ENCODE measurements at regions not wholly inside any gene's neighbourhood (a gene's known extent, or its start where the extent isn't known, plus 50 kb on each side); places are given as distances from the start of the nearest gene placed in this dataset.

DNA sequence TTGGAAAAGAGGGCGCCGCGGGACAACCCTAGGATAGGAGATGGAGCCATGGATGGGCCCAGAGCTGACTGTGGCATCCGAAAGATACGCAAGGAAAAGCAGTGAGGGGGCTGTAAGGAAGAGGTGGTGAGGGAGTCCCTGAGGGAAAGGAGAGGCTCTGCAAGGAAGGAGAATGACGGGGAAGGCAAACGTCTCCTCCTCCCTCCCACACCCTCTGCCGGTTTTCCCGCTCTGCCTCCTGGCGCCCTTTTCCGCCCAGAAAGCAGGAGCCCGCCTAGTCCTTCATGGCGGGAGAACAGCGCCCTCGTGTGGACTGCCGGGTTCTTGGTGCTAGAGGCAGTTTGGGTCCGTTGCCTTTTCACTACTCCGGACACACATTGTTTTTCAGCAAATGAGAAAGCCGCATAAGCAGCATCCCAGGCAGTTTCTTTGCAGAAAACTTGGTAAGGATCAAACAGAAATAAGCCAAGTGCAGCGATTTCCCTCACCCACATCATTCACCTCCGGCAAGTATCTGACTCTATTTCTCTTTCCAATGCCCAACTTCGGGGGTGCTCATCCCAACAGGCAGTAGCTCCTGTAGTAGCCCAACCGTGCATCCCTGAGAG lies 200.4 kb downstream of the INO80D start (continued):
- TF ChIP-seq, protein P1, sequence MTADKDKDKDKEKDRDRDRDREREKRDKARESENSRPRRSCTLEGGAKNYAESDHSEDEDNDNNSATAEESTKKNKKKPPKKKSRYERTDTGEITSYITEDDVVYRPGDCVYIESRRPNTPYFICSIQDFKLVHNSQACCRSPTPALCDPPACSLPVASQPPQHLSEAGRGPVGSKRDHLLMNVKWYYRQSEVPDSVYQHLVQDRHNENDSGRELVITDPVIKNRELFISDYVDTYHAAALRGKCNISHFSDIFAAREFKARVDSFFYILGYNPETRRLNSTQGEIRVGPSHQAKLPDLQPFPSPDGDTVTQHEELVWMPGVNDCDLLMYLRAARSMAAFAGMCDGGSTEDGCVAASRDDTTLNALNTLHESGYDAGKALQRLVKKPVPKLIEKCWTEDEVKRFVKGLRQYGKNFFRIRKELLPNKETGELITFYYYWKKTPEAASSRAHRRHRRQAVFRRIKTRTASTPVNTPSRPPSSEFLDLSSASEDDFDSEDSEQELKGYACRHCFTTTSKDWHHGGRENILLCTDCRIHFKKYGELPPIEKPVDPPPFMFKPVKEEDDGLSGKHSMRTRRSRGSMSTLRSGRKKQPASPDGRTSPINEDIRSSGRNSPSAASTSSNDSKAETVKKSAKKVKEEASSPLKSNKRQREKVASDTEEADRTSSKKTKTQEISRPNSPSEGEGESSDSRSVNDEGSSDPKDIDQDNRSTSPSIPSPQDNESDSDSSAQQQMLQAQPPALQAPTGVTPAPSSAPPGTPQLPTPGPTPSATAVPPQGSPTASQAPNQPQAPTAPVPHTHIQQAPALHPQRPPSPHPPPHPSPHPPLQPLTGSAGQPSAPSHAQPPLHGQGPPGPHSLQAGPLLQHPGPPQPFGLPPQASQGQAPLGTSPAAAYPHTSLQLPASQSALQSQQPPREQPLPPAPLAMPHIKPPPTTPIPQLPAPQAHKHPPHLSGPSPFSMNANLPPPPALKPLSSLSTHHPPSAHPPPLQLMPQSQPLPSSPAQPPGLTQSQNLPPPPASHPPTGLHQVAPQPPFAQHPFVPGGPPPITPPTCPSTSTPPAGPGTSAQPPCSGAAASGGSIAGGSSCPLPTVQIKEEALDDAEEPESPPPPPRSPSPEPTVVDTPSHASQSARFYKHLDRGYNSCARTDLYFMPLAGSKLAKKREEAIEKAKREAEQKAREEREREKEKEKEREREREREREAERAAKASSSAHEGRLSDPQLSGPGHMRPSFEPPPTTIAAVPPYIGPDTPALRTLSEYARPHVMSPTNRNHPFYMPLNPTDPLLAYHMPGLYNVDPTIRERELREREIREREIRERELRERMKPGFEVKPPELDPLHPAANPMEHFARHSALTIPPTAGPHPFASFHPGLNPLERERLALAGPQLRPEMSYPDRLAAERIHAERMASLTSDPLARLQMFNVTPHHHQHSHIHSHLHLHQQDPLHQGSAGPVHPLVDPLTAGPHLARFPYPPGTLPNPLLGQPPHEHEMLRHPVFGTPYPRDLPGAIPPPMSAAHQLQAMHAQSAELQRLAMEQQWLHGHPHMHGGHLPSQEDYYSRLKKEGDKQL (CRISPR knock-in tag; IDR thresholded peaks at IDR 0.05; ENCODE audit: low read depth), result no peak
- no peak for TF ChIP-seq SP1 (IDR thresholded peaks at IDR 0.05)
- TF ChIP-seq SP1 (CRISPR knock-in tag; IDR thresholded peaks at IDR 0.05), result no peak
- peak; percentile 65; the same call in 1 of the 2 replicates for TF ChIP-seq ZNF331 (CRISPR knock-in tag; IDR thresholded peaks at IDR 0.05)
- TF ChIP-seq ZC3H13 (CRISPR knock-in tag; IDR thresholded peaks at IDR 0.05), result no peak
- TF ChIP-seq POLR2AphosphoS2 (IDR thresholded peaks at IDR 0.05; ENCODE audit: low read depth, low read length), result no peak
- no peak for TF ChIP-seq ZC3H4 (CRISPR knock-in tag; IDR thresholded peaks at IDR 0.05; ENCODE audit: borderline replicate concordance)
- peak; percentile 19; the same call in 1 of the 2 replicates for TF ChIP-seq CSRNP1 (CRISPR knock-in tag; IDR thresholded peaks at IDR 0.05)
- no peak for TF ChIP-seq ZNF615 (CRISPR knock-in tag; IDR thresholded peaks at IDR 0.05; ENCODE audit: borderline replicate concordance)
- TF ChIP-seq, protein P2, sequence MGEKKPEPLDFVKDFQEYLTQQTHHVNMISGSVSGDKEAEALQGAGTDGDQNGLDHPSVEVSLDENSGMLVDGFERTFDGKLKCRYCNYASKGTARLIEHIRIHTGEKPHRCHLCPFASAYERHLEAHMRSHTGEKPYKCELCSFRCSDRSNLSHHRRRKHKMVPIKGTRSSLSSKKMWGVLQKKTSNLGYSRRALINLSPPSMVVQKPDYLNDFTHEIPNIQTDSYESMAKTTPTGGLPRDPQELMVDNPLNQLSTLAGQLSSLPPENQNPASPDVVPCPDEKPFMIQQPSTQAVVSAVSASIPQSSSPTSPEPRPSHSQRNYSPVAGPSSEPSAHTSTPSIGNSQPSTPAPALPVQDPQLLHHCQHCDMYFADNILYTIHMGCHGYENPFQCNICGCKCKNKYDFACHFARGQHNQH (CRISPR knock-in tag; IDR thresholded peaks at IDR 0.05), result no peak
- 0 out of 2 replicates have a peak, but pooled peaks have one; percentile 50 for TF ChIP-seq ZSCAN21 (CRISPR knock-in tag; IDR thresholded peaks at IDR 0.05; ENCODE audit: borderline replicate concordance)
- TF ChIP-seq, protein P3, sequence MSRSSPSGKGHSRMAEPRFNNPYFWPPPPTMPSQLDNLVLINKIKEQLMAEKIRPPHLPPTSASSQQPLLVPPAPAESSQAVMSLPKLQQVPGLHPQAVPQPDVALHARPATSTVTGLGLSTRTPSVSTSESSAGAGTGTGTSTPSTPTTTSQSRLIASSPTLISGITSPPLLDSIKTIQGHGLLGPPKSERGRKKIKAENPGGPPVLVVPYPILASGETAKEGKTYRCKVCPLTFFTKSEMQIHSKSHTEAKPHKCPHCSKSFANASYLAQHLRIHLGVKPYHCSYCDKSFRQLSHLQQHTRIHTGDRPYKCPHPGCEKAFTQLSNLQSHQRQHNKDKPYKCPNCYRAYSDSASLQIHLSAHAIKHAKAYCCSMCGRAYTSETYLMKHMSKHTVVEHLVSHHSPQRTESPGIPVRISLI (CRISPR knock-in tag; IDR thresholded peaks at IDR 0.05; ENCODE audit: borderline replicate concordance), result no peak
- no peak for TF ChIP-seq KAT8 (CRISPR knock-in tag; IDR thresholded peaks at IDR 0.05)
- TF ChIP-seq, protein P4, sequence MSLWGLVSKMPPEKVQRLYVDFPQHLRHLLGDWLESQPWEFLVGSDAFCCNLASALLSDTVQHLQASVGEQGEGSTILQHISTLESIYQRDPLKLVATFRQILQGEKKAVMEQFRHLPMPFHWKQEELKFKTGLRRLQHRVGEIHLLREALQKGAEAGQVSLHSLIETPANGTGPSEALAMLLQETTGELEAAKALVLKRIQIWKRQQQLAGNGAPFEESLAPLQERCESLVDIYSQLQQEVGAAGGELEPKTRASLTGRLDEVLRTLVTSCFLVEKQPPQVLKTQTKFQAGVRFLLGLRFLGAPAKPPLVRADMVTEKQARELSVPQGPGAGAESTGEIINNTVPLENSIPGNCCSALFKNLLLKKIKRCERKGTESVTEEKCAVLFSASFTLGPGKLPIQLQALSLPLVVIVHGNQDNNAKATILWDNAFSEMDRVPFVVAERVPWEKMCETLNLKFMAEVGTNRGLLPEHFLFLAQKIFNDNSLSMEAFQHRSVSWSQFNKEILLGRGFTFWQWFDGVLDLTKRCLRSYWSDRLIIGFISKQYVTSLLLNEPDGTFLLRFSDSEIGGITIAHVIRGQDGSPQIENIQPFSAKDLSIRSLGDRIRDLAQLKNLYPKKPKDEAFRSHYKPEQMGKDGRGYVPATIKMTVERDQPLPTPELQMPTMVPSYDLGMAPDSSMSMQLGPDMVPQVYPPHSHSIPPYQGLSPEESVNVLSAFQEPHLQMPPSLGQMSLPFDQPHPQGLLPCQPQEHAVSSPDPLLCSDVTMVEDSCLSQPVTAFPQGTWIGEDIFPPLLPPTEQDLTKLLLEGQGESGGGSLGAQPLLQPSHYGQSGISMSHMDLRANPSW (CRISPR knock-in tag; IDR thresholded peaks at IDR 0.05; ENCODE audit: borderline replicate concordance), result no peak
- TF ChIP-seq ZNF580 (CRISPR knock-in tag; IDR thresholded peaks at IDR 0.05; ENCODE audit: borderline replicate concordance, low read depth), result peak; percentile 40; the same call in 1 of the 2 replicates

All from HepG2 (cell line).